Spleen (tissue), 11 donors: ENCODE measurements at regions not wholly inside any gene's neighbourhood (a gene's known extent, or its start where the extent isn't known, plus 50 kb on each side); places are given as distances from the start of the nearest gene placed in this dataset.
A peak's percentile ranks its signal among the peaks of the same experiment; 100 is the strongest.

Experiments
- DNase-seq: peaks from one replicate; pipeline ENCODE4 v3.0.0-alpha.2; 2020
- H3K27ac ChIP-seq, 8 donors: fragments of 200-600 bp; sonication (generic) in 7 of 8; 1 replicate in 4 of 8; 2 replicates in 4 of 8; pipeline versions ENCODE4 v1.5.0 to v1.8.0; 2016 to 2021; ENCODE audit warnings: inconsistent platforms in 4 of 8, mild to moderate bottlenecking in 4 of 8, moderate library complexity in 1 of 8
- H3K27me3 ChIP-seq, 7 donors: fragments of 200-600 bp; sonication (generic) in 6 of 7; replicated peaks in 1 of 7; 1 replicate in 4 of 7; 2 replicates in 3 of 7; pipeline versions ENCODE4 v1.5.0 to v1.8.0; 2016 to 2021; ENCODE audit warnings: inconsistent platforms in 3 of 7, mild to moderate bottlenecking in 1 of 7
- H3K36me3 ChIP-seq, 6 donors: fragments of 200-600 bp; sonication (generic) in 5 of 6; 1 replicate in 4 of 6; 2 replicates in 2 of 6; pipeline versions ENCODE4 v1.5.0 to v1.8.0; 2016 to 2021; ENCODE audit warnings: inconsistent platforms in 2 of 6
- H3K4me1 ChIP-seq, 6 donors: fragments of 200-600 bp; sonication (generic) in 5 of 6; 1 replicate in 3 of 6; 2 replicates in 3 of 6; pipeline versions ENCODE4 v1.5.0 to v1.8.0; 2016 to 2021; ENCODE audit warnings: inconsistent platforms in 3 of 6
- H3K4me3 ChIP-seq, 8 donors: fragments of 200-600 bp; sonication (generic) in 7 of 8; 1 replicate in 4 of 8; 2 replicates in 4 of 8; pipeline versions ENCODE4 v1.5.0 to v1.8.0; 2016 to 2021; ENCODE audit warnings: inconsistent platforms in 4 of 8, mild to moderate bottlenecking in 4 of 8, moderate library complexity in 2 of 8
- H3K9me3 ChIP-seq, 8 donors: fragments of 200-600 bp; sonication (generic) in 7 of 8; 1 replicate in 4 of 8; 2 replicates in 4 of 8; pipeline versions ENCODE4 v1.5.0 to v1.8.0; 2016 to 2021; ENCODE audit warnings: inconsistent platforms in 4 of 8
- CTCF ChIP-seq, 11 experiments: fragments of 200-600 bp in 7 of 11; fragments of 450-650 bp in 4 of 11; sonication (generic) in 4 of 11; IDR thresholded peaks in 8 of 11; conservative IDR thresholded peaks in 3 of 11; 1 replicate in 7 of 11; 2 replicates in 4 of 11; pipeline versions ENCODE4 v1.4.0 to v1.8.0; 2016 to 2021; ENCODE audit warnings: antibody characterized with exemption in 11 of 11, inconsistent platforms in 4 of 11, mild to moderate bottlenecking in 1 of 11
- POLR2A ChIP-seq, 3 donors: fragments of 450-650 bp; IDR thresholded peaks; one replicate each; pipeline ENCODE4 v1.5.1; 2017; ENCODE audit warnings: antibody characterized with exemption in 3 of 3, mild to moderate bottlenecking in 1 of 3
- POLR2AphosphoS5 ChIP-seq, 3 donors: sonication (generic); formaldehyde crosslinking; IDR thresholded peaks; one replicate each; pipeline ENCODE4 v1.5.1; 2017; ENCODE audit warnings: antibody characterized with exemption in 3 of 3
- WGBS, 5 donors: extraction: QIAGEN DNeasy Blood & Tissue Kit in 3 of 5; methylation state at CpG; one replicate each; pipeline versions ENCODE4 v1.1.5 to v1.1.7; 2013 to 2018; 5-methylcytosine and 5-hydroxymethylcytosine counted together
- intact Hi-C: fragments of 100-400 bp; cut with DNase I; formaldehyde crosslinking; loops from one replicate; pipeline ENCODE4 v1.15.0; 2023; ENCODE audit warnings: low total_unique reads
- donor health status: healthy with polysubstance abuse.
- donor health status: DM: no; HTN: no; CAD: no; lungs with moderate emphysema.
- donor health status: DM: no; HTN: no; CAD: no.
- donor health status: Bipolar disorder and iron deficiency.
- donor health status: healthy.
- donor health status: DM: no; HTN: no; CAD: no.
- donor health status: DM: yes; HTN: yes; CAD: no.

DNA sequence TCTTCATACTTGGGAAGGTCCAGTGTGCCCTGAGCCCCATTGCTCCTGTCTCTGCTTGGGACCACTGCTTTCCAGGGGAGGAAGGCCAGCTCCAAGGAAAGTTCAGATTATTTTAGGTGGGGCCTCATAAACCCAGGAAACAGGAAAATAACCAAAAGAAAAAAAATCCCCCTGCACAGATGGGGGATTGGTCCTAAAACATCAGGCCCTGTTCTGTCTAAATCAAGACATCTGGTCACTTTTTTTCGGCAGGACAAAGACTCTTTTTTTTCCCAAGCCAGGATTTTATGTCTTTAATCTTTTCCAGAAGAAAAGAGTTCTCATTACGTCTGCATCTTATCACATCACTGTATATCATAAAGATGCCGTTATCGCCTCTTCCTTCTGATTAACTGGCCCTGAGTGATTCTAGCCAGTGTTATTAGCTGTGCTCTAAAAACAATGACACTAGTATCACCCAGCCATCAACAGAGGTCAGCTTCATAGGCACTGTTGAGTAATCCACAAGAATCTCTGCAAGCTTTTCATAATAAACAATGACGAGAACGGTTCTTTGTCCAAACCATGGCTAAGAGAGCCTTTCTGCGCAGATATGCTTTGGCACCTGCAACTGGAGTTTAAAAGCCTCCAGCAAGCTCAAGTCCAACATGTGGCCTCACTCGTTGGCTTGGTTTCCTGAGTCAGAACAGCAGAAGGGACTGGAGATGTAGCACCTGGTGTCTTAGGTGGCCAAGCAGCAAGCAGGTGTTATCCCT, 138.2 kb downstream of the VAPA start:
- no peak overlapping the region for H3K4me3 ChIP-seq
- intact Hi-C loops, result no loop called here
- DNase-seq, result no peak
- no peaks in the 10 kb centered on the region for H3K27me3 ChIP-seq
- no peaks in the 10 kb centered on the region for H3K9me3 ChIP-seq
- H3K36me3 ChIP-seq, result no peaks in the 10 kb centered on the region
- TF ChIP-seq CTCF (IDR thresholded peaks at IDR 0.05 in 8 of 11, conservative IDR thresholded peaks at IDR 0.05 in 3 of 11) (no peak), POLR2AphosphoS5 (IDR thresholded peaks at IDR 0.05) (no peak), POLR2A (IDR thresholded peaks at IDR 0.05) (no peak)
- no peak overlapping the region for H3K27ac ChIP-seq
- H3K4me1 ChIP-seq, result peaks cover under 1 to 21% (median 12%) of the 10 kb centered on the region in 6 donors
- WGBS, 5 donors, result 79 to 88% (median 84%) methylated on average over 8 of the region's 8 CpGs

DNA sequence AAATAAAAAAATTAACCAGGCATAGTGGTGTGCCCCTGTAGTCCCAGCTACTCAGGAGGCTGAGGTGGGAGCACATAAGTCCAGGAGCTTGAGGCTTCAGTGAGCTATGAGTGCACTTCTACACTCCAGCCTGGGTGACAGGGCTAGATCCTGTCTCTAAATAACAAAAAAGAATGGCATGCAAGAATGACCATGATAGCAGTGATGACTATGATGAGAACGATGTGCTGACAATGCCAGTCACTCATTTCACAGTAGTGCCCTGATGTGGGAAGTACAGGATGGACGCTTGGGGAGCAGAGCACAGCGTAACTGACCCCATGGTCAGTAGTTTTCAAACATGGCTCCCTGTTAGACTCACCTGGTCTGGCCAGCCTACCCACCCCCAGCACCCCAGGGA, 139.1 kb downstream of the VAPA start:
- no peaks in the 10 kb centered on the region for H3K36me3 ChIP-seq
- peaks cover 7 to 27% (median 18%) of the 10 kb centered on the region in 6 donors for H3K4me1 ChIP-seq
- no peaks in the 10 kb centered on the region for H3K27me3 ChIP-seq
- no peaks in the 10 kb centered on the region for H3K9me3 ChIP-seq
- intact Hi-C loops, result no loop called here
- no peak for DNase-seq
- TF ChIP-seq POLR2AphosphoS5 (IDR thresholded peaks at IDR 0.05) (no peak), CTCF (IDR thresholded peaks at IDR 0.05 in 8 of 11, conservative IDR thresholded peaks at IDR 0.05 in 3 of 11) (no peak), POLR2A (IDR thresholded peaks at IDR 0.05) (no peak)
- no peak overlapping the region for H3K4me3 ChIP-seq
- 83 to 95% (median 92%) methylated on average over 3 of the region's 3 CpGs for WGBS, 5 donors
- no peak overlapping the region for H3K27ac ChIP-seq

GRCh38 chr18:10053861-10054260, 140.0 kb downstream of the VAPA start:
- Histone ChIP-seq H3K4me1 (peaks cover 10 to 37% (median 27%) of the 10 kb centered on the region in 6 donors), H3K9me3 (no peaks in the 10 kb centered on the region), H3K36me3 (no peaks in the 10 kb centered on the region), H3K27me3 (no peaks in the 10 kb centered on the region), H3K4me3 (no peak overlapping the region), H3K27ac (no peak overlapping the region)
- WGBS, 5 donors, result 84 to 96% (median 94%) methylated on average over 5 of the region's 5 CpGs
- TF ChIP-seq POLR2AphosphoS5 (IDR thresholded peaks at IDR 0.05) (no peak), CTCF (IDR thresholded peaks at IDR 0.05 in 8 of 11, conservative IDR thresholded peaks at IDR 0.05 in 3 of 11) (no peak)
- intact Hi-C loops, result no loop called here
- DNase-seq, result no peak

DNA sequence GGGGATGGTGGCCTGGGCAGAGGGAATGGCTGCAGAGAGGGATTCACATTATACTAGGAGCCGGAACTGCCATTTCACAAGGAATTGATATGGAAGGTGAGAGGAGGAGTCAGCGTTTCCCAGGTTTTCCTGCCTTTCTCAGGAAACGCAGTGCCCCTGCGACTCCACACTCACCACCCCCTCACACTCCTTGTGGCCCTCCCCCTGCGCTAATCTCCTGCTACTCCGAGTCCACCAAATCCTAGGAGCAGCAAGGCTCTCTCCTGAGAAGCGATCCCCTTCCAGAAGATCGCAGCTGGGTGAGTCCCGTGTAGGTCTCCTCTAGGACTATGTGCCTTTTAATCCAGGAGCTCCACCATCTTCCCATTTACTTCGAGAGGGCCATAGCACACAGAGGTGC, 140.6 kb downstream of the VAPA start:
- Histone ChIP-seq H3K9me3 (no peaks in the 10 kb centered on the region), H3K27ac (peak overlapping the region in 6 of 8 donors; percentile 2 to 74 (median 68)), H3K4me3 (no peak overlapping the region), H3K27me3 (no peaks in the 10 kb centered on the region), H3K36me3 (no peaks in the 10 kb centered on the region), H3K4me1 (peaks cover 10 to 42% (median 32%) of the 10 kb centered on the region in 6 donors)
- TF ChIP-seq POLR2A (IDR thresholded peaks at IDR 0.05) (no peak), CTCF (IDR thresholded peaks at IDR 0.05 in 8 of 11, conservative IDR thresholded peaks at IDR 0.05 in 3 of 11) (no peak), POLR2AphosphoS5 (IDR thresholded peaks at IDR 0.05) (no peak)
- no peak for DNase-seq
- WGBS, 5 donors, result 86 to 93% (median 89%) methylated on average over 10 of the region's 10 CpGs
- intact Hi-C loops, result no loop called here
